ENCODE measurements at regions not wholly inside any gene's neighbourhood (a gene's known extent, or its start where the extent isn't known, plus 50 kb on each side); places are given as distances from the start of the nearest gene placed in this dataset.

DNA sequence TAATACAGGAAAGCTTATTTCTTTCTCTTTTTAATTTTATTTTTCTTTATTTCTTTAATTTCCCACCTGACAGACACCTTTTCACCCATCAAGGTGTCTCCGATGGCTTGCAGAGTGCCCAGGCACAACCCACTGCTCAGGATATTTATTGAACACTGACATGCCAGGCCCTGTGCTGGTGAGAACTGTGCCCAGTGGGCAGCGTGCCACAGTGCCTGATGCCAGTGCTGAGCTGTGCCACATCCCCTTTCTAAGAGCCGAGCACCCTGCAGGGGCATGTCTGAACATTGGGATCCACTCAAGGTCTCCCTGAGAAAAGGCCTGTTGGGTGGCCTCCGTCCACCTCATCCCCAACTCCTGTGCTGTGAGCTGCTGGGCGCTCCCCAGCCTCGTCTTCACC, 158.6 kb upstream of the RAB6C start:
- TF ChIP-seq, protein P1, sequence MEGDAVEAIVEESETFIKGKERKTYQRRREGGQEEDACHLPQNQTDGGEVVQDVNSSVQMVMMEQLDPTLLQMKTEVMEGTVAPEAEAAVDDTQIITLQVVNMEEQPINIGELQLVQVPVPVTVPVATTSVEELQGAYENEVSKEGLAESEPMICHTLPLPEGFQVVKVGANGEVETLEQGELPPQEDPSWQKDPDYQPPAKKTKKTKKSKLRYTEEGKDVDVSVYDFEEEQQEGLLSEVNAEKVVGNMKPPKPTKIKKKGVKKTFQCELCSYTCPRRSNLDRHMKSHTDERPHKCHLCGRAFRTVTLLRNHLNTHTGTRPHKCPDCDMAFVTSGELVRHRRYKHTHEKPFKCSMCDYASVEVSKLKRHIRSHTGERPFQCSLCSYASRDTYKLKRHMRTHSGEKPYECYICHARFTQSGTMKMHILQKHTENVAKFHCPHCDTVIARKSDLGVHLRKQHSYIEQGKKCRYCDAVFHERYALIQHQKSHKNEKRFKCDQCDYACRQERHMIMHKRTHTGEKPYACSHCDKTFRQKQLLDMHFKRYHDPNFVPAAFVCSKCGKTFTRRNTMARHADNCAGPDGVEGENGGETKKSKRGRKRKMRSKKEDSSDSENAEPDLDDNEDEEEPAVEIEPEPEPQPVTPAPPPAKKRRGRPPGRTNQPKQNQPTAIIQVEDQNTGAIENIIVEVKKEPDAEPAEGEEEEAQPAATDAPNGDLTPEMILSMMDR (IDR thresholded peaks at IDR 0.05; ENCODE audit: low read depth, low read length, missing control alignments), result no peak
- no peaks in the 10 kb centered on the region for H3K27me3 ChIP-seq (replicated peaks)
- DNase-seq, result no peak
- no peak overlapping the region for H3K27ac ChIP-seq
- H3K4me3 ChIP-seq (ENCODE audit: low read depth, low read length), result no peak overlapping the region
- no peaks in the 10 kb centered on the region for H3K36me3 ChIP-seq (replicated peaks)
- in situ Hi-C loops (cut with HindIII; ENCODE audit: low pct_ligation_motif_present, low sequenced_read_pairs), result no loop called here

DNA sequence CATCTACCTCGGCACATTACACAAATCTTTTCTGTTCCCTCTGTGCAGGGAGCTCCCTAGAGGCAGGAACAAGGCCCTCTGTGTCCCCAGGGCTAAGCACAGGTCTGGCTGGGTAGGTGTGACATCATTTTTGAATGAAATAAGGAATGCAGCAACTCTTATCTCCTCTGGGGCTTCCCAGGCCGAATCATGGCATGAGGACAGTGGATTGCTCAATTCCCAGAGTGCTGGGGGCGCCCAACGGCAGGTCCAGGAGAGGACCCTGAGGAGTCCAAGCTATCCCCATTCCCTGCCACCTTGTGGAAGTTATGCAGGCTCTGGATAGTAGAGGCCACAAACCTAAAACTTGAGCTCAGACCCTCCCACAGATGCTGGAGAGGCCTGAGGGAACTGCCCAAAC, 158.0 kb upstream of the RAB6C start:
- Histone ChIP-seq H3K4me3 (ENCODE audit: low read depth, low read length) (no peak overlapping the region), H3K36me3 (replicated peaks) (no peaks in the 10 kb centered on the region), H3K27me3 (replicated peaks) (no peaks in the 10 kb centered on the region), H3K27ac (no peak overlapping the region)
- in situ Hi-C loops (cut with HindIII; ENCODE audit: low pct_ligation_motif_present, low sequenced_read_pairs), result no loop called here
- no peak for DNase-seq
- TF ChIP-seq, protein P1 (IDR thresholded peaks at IDR 0.05; ENCODE audit: low read depth, low read length, missing control alignments), result no peak

DNA sequence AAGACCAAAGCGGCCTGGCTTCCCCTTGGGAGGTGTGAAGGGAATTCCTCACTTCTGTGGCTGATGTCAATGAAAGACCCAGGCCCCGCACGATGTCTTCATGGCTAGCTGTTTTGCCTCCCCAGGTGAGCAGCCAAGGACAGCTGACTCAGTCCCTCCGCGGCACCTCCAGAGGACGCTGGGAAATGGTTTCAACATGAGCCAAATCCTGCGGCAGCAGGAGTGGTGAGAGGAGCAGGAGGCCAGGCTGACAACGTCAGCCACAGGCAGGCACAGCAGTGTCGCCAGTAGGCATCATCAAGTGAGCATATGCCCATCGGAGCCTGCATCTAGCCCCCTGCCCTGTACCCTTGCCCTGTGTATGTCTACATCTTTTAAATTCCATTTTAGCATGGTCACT, 156.4 kb upstream of the RAB6C start:
- in situ Hi-C loops (cut with HindIII; ENCODE audit: low pct_ligation_motif_present, low sequenced_read_pairs), result no loop called here
- no peaks in the 10 kb centered on the region for H3K27me3 ChIP-seq (replicated peaks)
- no peak overlapping the region for H3K4me3 ChIP-seq (ENCODE audit: low read depth, low read length)
- TF ChIP-seq, protein P1 (IDR thresholded peaks at IDR 0.05; ENCODE audit: low read depth, low read length, missing control alignments), result no peak
- H3K27ac ChIP-seq, result no peak overlapping the region
- no peak for DNase-seq
- H3K36me3 ChIP-seq (replicated peaks), result no peaks in the 10 kb centered on the region

DNA sequence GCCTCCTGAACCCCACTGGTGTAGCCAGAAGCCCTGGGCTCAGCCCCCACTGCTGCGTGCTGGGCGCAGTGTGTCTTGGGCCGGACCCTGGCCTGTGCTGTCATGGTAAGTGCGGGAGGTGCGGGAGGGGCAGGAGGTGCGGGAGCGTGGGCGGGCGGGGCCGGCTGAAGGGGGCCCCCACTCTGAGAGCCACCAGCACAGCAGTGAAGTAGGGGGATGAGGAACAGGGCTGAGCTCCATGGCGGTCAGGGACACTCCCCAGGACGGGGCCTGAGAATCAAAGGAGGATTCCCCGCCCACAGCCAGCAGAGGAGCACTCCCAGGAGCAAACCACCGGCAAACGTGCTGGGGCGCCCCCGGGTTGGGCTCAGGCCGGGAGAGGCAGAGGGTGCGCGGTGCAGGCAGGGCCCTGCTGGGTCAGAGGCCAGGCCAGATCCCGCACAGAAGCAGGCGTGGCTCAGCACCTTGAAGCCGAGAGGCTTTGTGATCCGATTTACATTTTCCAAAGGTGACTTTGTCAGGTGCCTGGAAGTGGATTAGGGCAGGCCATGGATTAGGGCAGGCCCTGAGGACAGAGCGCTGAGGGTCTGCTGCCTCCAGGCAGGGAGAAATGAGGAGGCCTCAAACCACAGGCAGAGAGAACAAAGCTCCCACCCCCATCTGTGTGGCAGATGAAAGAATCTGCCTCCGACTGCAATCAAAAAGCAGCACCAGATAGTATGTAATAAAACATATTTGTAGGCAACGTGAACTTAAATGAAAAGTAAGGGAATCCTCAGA, 152.0 kb upstream of the RAB6C start:
- DNase-seq, result no peak
- no peak overlapping the region for H3K27ac ChIP-seq
- H3K36me3 ChIP-seq (replicated peaks), result no peaks in the 10 kb centered on the region
- TF ChIP-seq, protein P1 (IDR thresholded peaks at IDR 0.05; ENCODE audit: low read depth, low read length, missing control alignments), result no peak
- no peaks in the 10 kb centered on the region for H3K27me3 ChIP-seq (replicated peaks)
- in situ Hi-C loops (cut with HindIII; ENCODE audit: low pct_ligation_motif_present, low sequenced_read_pairs), result no loop called here
- no peak overlapping the region for H3K4me3 ChIP-seq (ENCODE audit: low read depth, low read length)

DNA sequence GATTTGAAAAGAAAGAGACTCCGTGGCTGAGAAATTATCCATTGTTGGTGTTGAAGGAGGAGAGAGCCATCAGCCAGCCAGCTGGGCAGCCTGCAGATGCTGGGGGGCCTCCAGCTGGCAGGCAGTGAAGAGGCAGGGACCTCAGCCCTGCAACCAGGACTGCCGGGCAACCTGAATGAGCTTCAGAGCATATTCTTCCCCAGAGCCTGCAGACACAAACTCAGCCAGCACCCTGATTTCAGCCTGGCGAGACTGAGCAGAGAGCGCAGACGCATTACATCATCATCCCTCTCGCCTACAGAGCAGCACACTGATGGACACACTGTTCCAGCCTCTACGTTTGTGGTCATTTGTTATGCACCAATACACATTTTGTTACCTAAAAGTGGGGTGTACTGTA, 150.7 kb upstream of the RAB6C start:
- H3K4me3 ChIP-seq (ENCODE audit: low read depth, low read length), result no peak overlapping the region
- no peak overlapping the region for H3K27ac ChIP-seq
- in situ Hi-C loops (cut with HindIII; ENCODE audit: low pct_ligation_motif_present, low sequenced_read_pairs), result no loop called here
- no peaks in the 10 kb centered on the region for H3K36me3 ChIP-seq (replicated peaks)
- H3K27me3 ChIP-seq (replicated peaks), result no peaks in the 10 kb centered on the region
- TF ChIP-seq, protein P1 (IDR thresholded peaks at IDR 0.05; ENCODE audit: low read depth, low read length, missing control alignments), result no peak
- DNase-seq, result no peak

DNA sequence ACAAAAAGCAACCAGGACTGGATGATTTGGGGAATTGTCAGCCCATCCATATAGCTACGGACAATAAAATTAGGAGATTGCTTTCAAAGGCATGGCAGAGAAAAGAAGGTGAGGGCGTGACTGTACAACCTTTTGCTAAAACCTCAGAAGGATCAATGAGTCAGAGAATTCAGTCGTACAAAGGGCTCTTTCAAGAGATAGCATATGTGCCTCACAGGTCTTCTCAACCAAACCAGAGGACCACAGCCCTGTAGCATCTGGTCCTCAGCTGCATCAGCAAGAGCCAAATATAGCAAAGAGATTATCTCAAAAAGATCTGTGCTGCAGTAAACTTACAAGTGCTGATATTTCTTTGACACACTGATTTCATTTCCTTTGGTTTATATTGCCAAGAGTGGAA, 149.9 kb upstream of the RAB6C start:
- H3K4me3 ChIP-seq (ENCODE audit: low read depth, low read length), result no peak overlapping the region
- H3K36me3 ChIP-seq (replicated peaks), result no peaks in the 10 kb centered on the region
- in situ Hi-C loops (cut with HindIII; ENCODE audit: low pct_ligation_motif_present, low sequenced_read_pairs), result no loop called here
- TF ChIP-seq, protein P1 (IDR thresholded peaks at IDR 0.05; ENCODE audit: low read depth, low read length, missing control alignments), result no peak
- no peak for DNase-seq
- H3K27ac ChIP-seq, result no peak overlapping the region
- H3K27me3 ChIP-seq (replicated peaks), result no peaks in the 10 kb centered on the region

Measured in brain microvascular endothelial cell (primary cell).